H9 (cell line): ENCODE measurements at regions not wholly inside any gene's neighbourhood (a gene's known extent, or its start where the extent isn't known, plus 50 kb on each side); places are given as distances from the start of the nearest gene placed in this dataset.

Experiments
- DNase-seq: peaks from one replicate; pipeline ENCODE4 v3.0.0-alpha.2; 2017
- H2AFZ ChIP-seq: one replicate; pipeline ENCODE4 v1.6.1; 2013; ENCODE audit warnings: mild to moderate bottlenecking, low read length, control low read depth, moderate library complexity
- H2AK5ac ChIP-seq: 2 replicates; pipeline ENCODE4 v1.6.1; 2013; ENCODE audit warnings: low read length, control low read depth, mixed read lengths; ENCODE audit not compliant: insufficient read length
- H2BK120ac ChIP-seq: one replicate; pipeline ENCODE4 v1.6.1; 2013; ENCODE audit warnings: low read depth, mild to moderate bottlenecking, low read length, control low read depth, inconsistent platforms; ENCODE audit not compliant: poor library complexity, severe bottlenecking
- H2BK12ac ChIP-seq: 2 replicates; pipeline ENCODE4 v1.6.1; 2013; ENCODE audit warnings: low read length, control low read depth, mixed read lengths, low read depth; ENCODE audit not compliant: insufficient read length
- H2BK15ac ChIP-seq: 2 replicates; pipeline ENCODE4 v1.6.1; 2013; ENCODE audit warnings: low read depth, low read length, control low read depth
- H2BK20ac ChIP-seq: one replicate; pipeline ENCODE4 v1.6.1; 2013; ENCODE audit warnings: low read depth, mild to moderate bottlenecking, low read length, control low read depth, inconsistent platforms; ENCODE audit not compliant: poor library complexity, severe bottlenecking
- H2BK5ac ChIP-seq: 2 replicates; pipeline ENCODE4 v1.6.1; 2013; ENCODE audit warnings: low read length, control low read depth, mixed read lengths; ENCODE audit not compliant: insufficient read length
- H3K14ac ChIP-seq: 2 replicates; pipeline ENCODE4 v1.6.1; 2013; ENCODE audit warnings: low read length, control low read depth; ENCODE audit not compliant: insufficient read depth
- H3K18ac ChIP-seq: 2 replicates; pipeline ENCODE4 v1.6.1; 2013; ENCODE audit warnings: low read depth, mild to moderate bottlenecking, mixed read lengths, low read length, control low read depth; ENCODE audit not compliant: insufficient read length
- H3K23ac ChIP-seq: 2 replicates; pipeline ENCODE4 v1.6.1; 2013; ENCODE audit warnings: low read length, control low read depth, mixed read lengths, low read depth; ENCODE audit not compliant: insufficient read length
- H3K23me2 ChIP-seq: 2 replicates; pipeline ENCODE4 v1.6.1; 2013; ENCODE audit warnings: low read depth, mild to moderate bottlenecking, mixed read lengths, low read length, control low read depth; ENCODE audit not compliant: insufficient read length, poor library complexity, severe bottlenecking
- H3K27ac ChIP-seq: 2 replicates; pipeline ENCODE4 v1.5.1; 2013; ENCODE audit warnings: low read length, control low read depth, mixed read lengths, low read depth; ENCODE audit not compliant: insufficient read length
- H3K27me3 ChIP-seq: 2 replicates; pipeline ENCODE4 v1.6.1; 2013; ENCODE audit warnings: low read length, control low read depth, inconsistent platforms; ENCODE audit not compliant: insufficient read depth
- H3K4ac ChIP-seq: 2 replicates; pipeline ENCODE4 v1.6.1; 2013; ENCODE audit warnings: low read depth, mild to moderate bottlenecking, control low read depth, inconsistent platforms, low read length, moderate library complexity
- H3K4me1 ChIP-seq: 2 replicates; pipeline ENCODE4 v1.6.1; 2013; ENCODE audit warnings: low read length, control low read depth, inconsistent platforms; ENCODE audit not compliant: insufficient read depth
- H3K4me2 ChIP-seq: 2 replicates; pipeline ENCODE4 v1.6.1; 2013; ENCODE audit warnings: low read length, control low read depth, mixed read lengths; ENCODE audit not compliant: insufficient read length, insufficient read depth
- H3K56ac ChIP-seq: 2 replicates; pipeline ENCODE4 v1.6.1; 2013; ENCODE audit warnings: low read depth, mild to moderate bottlenecking, mixed read lengths, low read length, control low read depth; ENCODE audit not compliant: insufficient read length
- H3K79me1 ChIP-seq: 2 replicates; pipeline ENCODE4 v1.6.1; 2013; ENCODE audit warnings: low read depth, mild to moderate bottlenecking, moderate library complexity, low read length, control low read depth, inconsistent platforms; ENCODE audit not compliant: insufficient read depth, poor library complexity, severe bottlenecking
- H3K79me2 ChIP-seq: 2 replicates; pipeline ENCODE4 v1.6.1; 2013; ENCODE audit warnings: low read length, control low read depth, inconsistent platforms; ENCODE audit not compliant: insufficient read depth
- H3K9ac ChIP-seq: 2 replicates; pipeline ENCODE4 v1.6.1; 2013; ENCODE audit warnings: low read length, control low read depth, mixed read lengths; ENCODE audit not compliant: insufficient read length; ENCODE audit errors: extremely low read depth
- H3K9me3 ChIP-seq: one replicate; pipeline ENCODE4 v1.6.1; 2013; ENCODE audit warnings: low read depth, low read length, inconsistent platforms; ENCODE audit not compliant: control insufficient read depth
- H3T11ph ChIP-seq: one replicate; pipeline ENCODE4 v1.6.1; 2013; ENCODE audit warnings: mild to moderate bottlenecking, low read length, control low read depth, inconsistent platforms
- H4K20me1 ChIP-seq: one replicate; pipeline ENCODE4 v1.6.1; 2013; ENCODE audit not compliant: control insufficient read depth, insufficient read length, insufficient read depth
- H4K5ac ChIP-seq: 2 replicates; pipeline ENCODE4 v1.6.1; 2013; ENCODE audit warnings: low read depth, mild to moderate bottlenecking, mixed read lengths, low read length, control low read depth; ENCODE audit not compliant: insufficient read length
- H4K8ac ChIP-seq: replicated peaks from 2 replicates; pipeline ENCODE4 v1.6.1; 2013; ENCODE audit warnings: low read length, control low read depth, mixed read lengths, low read depth; ENCODE audit not compliant: insufficient read length
- H4K91ac ChIP-seq: 2 replicates; pipeline ENCODE4 v1.6.1; 2013; ENCODE audit warnings: low read depth, mild to moderate bottlenecking, moderate library complexity, mixed read lengths, low read length, control low read depth; ENCODE audit not compliant: insufficient read length
- H3K27ac Mint-ChIP-seq, 3 experiments: 2 replicates in 2 of 3; 3 replicates in 1 of 3; pipeline ENCODE4 v1.8.0; 2020 to 2021; ENCODE audit warnings: mixed read lengths in 3 of 3, mild to moderate bottlenecking in 1 of 3, moderate library complexity in 1 of 3
- H3K27me3 Mint-ChIP-seq: 2 replicates; pipeline ENCODE4 v1.8.0; 2021; ENCODE audit warnings: low read depth, mild to moderate bottlenecking, moderate library complexity, mixed read lengths
- H3K36me3 Mint-ChIP-seq, 3 experiments: 2 replicates in 2 of 3; 3 replicates in 1 of 3; pipeline ENCODE4 v1.8.0; 2020 to 2021; ENCODE audit warnings: low read depth in 3 of 3, mixed read lengths in 3 of 3; ENCODE audit not compliant: insufficient read depth in 1 of 3
- H3K4me1 Mint-ChIP-seq, 2 experiments: 2 replicates each; pipeline ENCODE4 v1.8.0; 2020; ENCODE audit warnings: mixed read lengths in 2 of 2
- H3K4me3 Mint-ChIP-seq, 2 experiments: 2 replicates in 1 of 2; 3 replicates in 1 of 2; pipeline ENCODE4 v1.8.0; 2020 to 2021; ENCODE audit warnings: mild to moderate bottlenecking in 2 of 2, mixed read lengths in 2 of 2, moderate library complexity in 1 of 2
- H3K9me3 Mint-ChIP-seq, 2 experiments: 2 replicates in 1 of 2; 3 replicates in 1 of 2; pipeline ENCODE4 v1.8.0; 2020; ENCODE audit warnings: mild to moderate bottlenecking in 2 of 2, mixed read lengths in 2 of 2, moderate library complexity in 1 of 2
- CTCF ChIP-seq: fragments of 200-600 bp; sonication (generic); conservative IDR thresholded peaks from 3 replicates; pipeline ENCODE4 v1.8.0; 2021; ENCODE audit warnings: antibody characterized with exemption, mild to moderate bottlenecking
- WGBS: extraction: QIAGEN DNeasy Blood & Tissue Kit; methylation state at CpG from one replicate; pipeline ENCODE4 v1.1.7; 2013; ENCODE audit warnings: missing lambda C conversion rate, low lambda C conversion rate, mixed read lengths; ENCODE audit not compliant: insufficient read length; ENCODE audit errors: extremely low coverage; 5-methylcytosine and 5-hydroxymethylcytosine counted together

DNA sequence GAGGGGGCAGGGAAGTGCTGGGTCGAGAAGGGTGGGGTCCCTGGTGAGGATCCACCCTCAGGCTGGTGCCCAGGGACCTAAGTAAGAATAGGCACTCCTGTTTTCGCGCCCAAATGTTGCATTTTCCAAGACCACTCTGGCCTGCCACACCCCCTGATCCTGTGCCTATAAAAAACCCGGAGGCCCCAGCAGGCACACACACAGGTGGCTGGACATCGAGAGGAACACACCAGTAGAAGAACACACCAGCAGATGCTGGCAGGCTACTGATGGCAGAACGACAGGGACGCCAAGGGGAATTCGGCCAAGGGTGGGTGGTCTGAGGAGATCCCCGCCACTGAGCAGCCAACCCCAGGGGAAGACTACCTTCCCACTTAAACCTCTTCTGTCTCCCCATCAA lies 633.9 kb upstream of the POT1 start:
- no peaks in the 10 kb centered on the region for H3K9me3 Mint-ChIP-seq
- H2BK15ac ChIP-seq: no peak overlapping the region
- H3K4me3 Mint-ChIP-seq: no peak overlapping the region
- no peak overlapping the region for H4K8ac ChIP-seq
- no peak overlapping the region for H2BK120ac ChIP-seq
- no peak overlapping the region for H3K14ac ChIP-seq
- H2AFZ ChIP-seq: peak overlapping the region; percentile 45
- H4K5ac ChIP-seq: no peak overlapping the region
- H2BK12ac ChIP-seq: no peak overlapping the region
- no peak overlapping the region for H3K9ac ChIP-seq
- H3K27ac Mint-ChIP-seq: no peak overlapping the region
- no peak for DNase-seq
- H3K4ac ChIP-seq: no peak overlapping the region
- no peak overlapping the region for H3K4me2 ChIP-seq
- no peaks in the 10 kb centered on the region for H3K36me3 Mint-ChIP-seq
- H3K23ac ChIP-seq: no peak overlapping the region
- no peak overlapping the region for H3K56ac ChIP-seq
- no peak overlapping the region for H3K27ac ChIP-seq
- no peaks in the 10 kb centered on the region for H3K27me3 ChIP-seq
- TF ChIP-seq CTCF: no peak
- no peak overlapping the region for H2BK20ac ChIP-seq
- no peak overlapping the region for H2AK5ac ChIP-seq
- H4K20me1 ChIP-seq: no peaks in the 10 kb centered on the region
- H3K23me2 ChIP-seq: no peaks in the 10 kb centered on the region
- H3T11ph ChIP-seq: no peak overlapping the region
- no peaks in the 10 kb centered on the region for H3K9me3 ChIP-seq
- H3K4me1 ChIP-seq: peaks cover 4% of the 10 kb centered on the region; the same call in 1 of the 2 replicates
- H3K79me2 ChIP-seq: no peaks in the 10 kb centered on the region
- 0 out of 4 replicates have a peak, but pooled peaks cover 0 to 5% of the 10 kb centered on the region in 2 experiments for H3K4me1 Mint-ChIP-seq
- H3K79me1 ChIP-seq: no peaks in the 10 kb centered on the region
- no peak overlapping the region for H4K91ac ChIP-seq
- no peaks in the 10 kb centered on the region for H3K27me3 Mint-ChIP-seq
- WGBS: no CpG with 5 or more reads among the region's 9 CpGs
- H2BK5ac ChIP-seq: no peak overlapping the region
- H3K18ac ChIP-seq: no peak overlapping the region
